ENCODE measurements at regions not wholly inside any gene's neighbourhood (a gene's known extent, or its start where the extent isn't known, plus 50 kb on each side); places are given as distances from the start of the nearest gene placed in this dataset.

DNA sequence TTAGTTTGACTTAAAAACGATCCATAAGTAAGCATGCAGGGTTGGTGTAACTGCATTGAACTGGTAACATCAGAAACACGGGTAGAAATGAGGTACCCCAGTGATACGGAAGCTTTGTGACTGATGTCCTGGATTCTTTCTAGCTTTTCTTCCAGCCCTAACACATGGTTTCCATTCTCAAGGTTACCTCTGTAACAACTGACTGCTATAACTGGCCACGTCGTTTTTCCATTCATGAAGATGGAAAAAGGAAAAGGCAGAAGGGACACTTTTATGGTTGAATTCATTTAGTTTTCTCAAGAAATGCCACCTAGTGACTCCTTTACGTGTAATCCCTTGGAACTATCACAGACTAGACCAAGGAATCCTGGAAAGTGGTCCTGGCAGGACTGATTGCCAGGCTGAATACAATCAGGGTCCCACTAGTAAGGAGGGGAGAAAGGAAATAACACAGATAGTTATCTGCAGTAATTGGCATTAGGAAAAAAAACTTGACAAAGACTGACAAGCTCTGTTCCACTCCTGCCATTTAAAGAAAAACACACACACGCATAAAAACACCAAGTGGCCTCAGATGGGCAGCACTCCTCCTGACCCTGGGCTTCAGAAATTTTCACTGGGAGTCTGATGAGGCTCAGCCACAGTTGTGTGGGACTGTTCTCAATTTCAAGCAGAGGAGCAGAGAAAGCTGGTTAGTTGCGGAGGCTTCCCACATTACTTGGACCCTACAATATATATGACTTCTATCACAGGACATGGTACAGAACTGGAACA lies 77.5 kb upstream of the ZNF169 start:
- TF ChIP-seq, protein P1, sequence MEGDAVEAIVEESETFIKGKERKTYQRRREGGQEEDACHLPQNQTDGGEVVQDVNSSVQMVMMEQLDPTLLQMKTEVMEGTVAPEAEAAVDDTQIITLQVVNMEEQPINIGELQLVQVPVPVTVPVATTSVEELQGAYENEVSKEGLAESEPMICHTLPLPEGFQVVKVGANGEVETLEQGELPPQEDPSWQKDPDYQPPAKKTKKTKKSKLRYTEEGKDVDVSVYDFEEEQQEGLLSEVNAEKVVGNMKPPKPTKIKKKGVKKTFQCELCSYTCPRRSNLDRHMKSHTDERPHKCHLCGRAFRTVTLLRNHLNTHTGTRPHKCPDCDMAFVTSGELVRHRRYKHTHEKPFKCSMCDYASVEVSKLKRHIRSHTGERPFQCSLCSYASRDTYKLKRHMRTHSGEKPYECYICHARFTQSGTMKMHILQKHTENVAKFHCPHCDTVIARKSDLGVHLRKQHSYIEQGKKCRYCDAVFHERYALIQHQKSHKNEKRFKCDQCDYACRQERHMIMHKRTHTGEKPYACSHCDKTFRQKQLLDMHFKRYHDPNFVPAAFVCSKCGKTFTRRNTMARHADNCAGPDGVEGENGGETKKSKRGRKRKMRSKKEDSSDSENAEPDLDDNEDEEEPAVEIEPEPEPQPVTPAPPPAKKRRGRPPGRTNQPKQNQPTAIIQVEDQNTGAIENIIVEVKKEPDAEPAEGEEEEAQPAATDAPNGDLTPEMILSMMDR (IDR thresholded peaks at IDR 0.05), result no peak
- TF ChIP-seq POLR2A (IDR thresholded peaks at IDR 0.05), result no peak

All from breast epithelium (tissue), 3 donors.